ENCODE measurements at regions not wholly inside any gene's neighbourhood (a gene's known extent, or its start where the extent isn't known, plus 50 kb on each side); places are given as distances from the start of the nearest gene placed in this dataset.
A peak's percentile ranks its signal among the peaks of the same experiment; 100 is the strongest.
"Not testable (repeated sequence)": the region's sequence is repeated elsewhere in the genome, so short reads cannot be mapped to it uniquely, and the experiment has no call there.

- DNase-seq (ENCODE audit: low spot score): no peak
- ATAC-seq: peak; percentile 70
These were observed 466.6 kb upstream of the ERCC4 start for GRCh38 chr16:13453325-13453724.

- DNase-seq (ENCODE audit: low spot score) (no peak), ATAC-seq (peak; percentile 84)
These were observed 465.9 kb upstream of the ERCC4 start for GRCh38 chr16:13453938-13454553.

GRCh38 chr16:13463619-13464018 is 456.3 kb upstream of the ERCC4 start:
- DNase-seq (ENCODE audit: low spot score): peak; percentile 63
- peak; percentile 95 for ATAC-seq

- DNase-seq (ENCODE audit: low spot score): no peak
- ATAC-seq: peak; percentile 40
These were observed 448.9 kb upstream of the ERCC4 start for GRCh38 chr16:13471036-13471435.

GRCh38 chr16:13478991-13479390 is 441.0 kb upstream of the ERCC4 start:
- DNase-seq (ENCODE audit: low spot score) (no peak), ATAC-seq (no peak)

- DNase-seq (ENCODE audit: low spot score) (no peak), ATAC-seq (no peak)
These were observed 440.4 kb upstream of the ERCC4 start for GRCh38 chr16:13479549-13479948.

- DNase-seq (ENCODE audit: low spot score): no peak
- no peak for ATAC-seq
These were observed 439.2 kb upstream of the ERCC4 start for GRCh38 chr16:13480801-13481200.

- no peak for ATAC-seq
- no peak for DNase-seq (ENCODE audit: low spot score)
These were observed 436.8 kb upstream of the ERCC4 start for GRCh38 chr16:13483121-13483520.

GRCh38 chr16:13489416-13489815 is 430.5 kb upstream of the ERCC4 start:
- DNase-seq (ENCODE audit: low spot score); ATAC-seq: not testable (repeated sequence)

- no peak for DNase-seq (ENCODE audit: low spot score)
- no peak for ATAC-seq
These were observed 427.9 kb upstream of the ERCC4 start for GRCh38 chr16:13492046-13492445.

GRCh38 chr16:13503960-13504635 is 415.9 kb upstream of the ERCC4 start:
- ATAC-seq (peak; percentile 86), DNase-seq (ENCODE audit: low spot score) (peak; percentile 47)

- DNase-seq (ENCODE audit: low spot score): no peak
- ATAC-seq: peak; percentile 69
These were observed 412.4 kb upstream of the ERCC4 start for GRCh38 chr16:13507530-13507929.

- no peak for DNase-seq (ENCODE audit: low spot score)
- ATAC-seq: no peak
These were observed 409.4 kb upstream of the ERCC4 start for GRCh38 chr16:13510425-13511151.

GRCh38 chr16:13517841-13518240 is 402.1 kb upstream of the ERCC4 start:
- ATAC-seq (no peak), DNase-seq (ENCODE audit: low spot score) (no peak)

- DNase-seq (ENCODE audit: low spot score): no peak
- ATAC-seq: no peak
These were observed 400.1 kb upstream of the ERCC4 start for GRCh38 chr16:13519871-13520270.

- ATAC-seq: no peak
- no peak for DNase-seq (ENCODE audit: low spot score)
These were observed 398.6 kb upstream of the ERCC4 start for GRCh38 chr16:13521356-13521755.

GRCh38 chr16:13527332-13527731 is 392.6 kb upstream of the ERCC4 start:
- ATAC-seq: no peak
- DNase-seq (ENCODE audit: low spot score): no peak

- no peak for ATAC-seq
- no peak for DNase-seq (ENCODE audit: low spot score)
These were observed 391.3 kb upstream of the ERCC4 start for GRCh38 chr16:13528691-13529090.

- no peak for DNase-seq (ENCODE audit: low spot score)
- ATAC-seq: no peak
These were observed 390.6 kb upstream of the ERCC4 start for GRCh38 chr16:13529193-13529982.

GRCh38 chr16:13540771-13541170 is 379.2 kb upstream of the ERCC4 start:
- no peak for DNase-seq (ENCODE audit: low spot score)
- ATAC-seq: no peak

GRCh38 chr16:13542284-13542683 is 377.7 kb upstream of the ERCC4 start:
- DNase-seq (ENCODE audit: low spot score) (no peak), ATAC-seq (no peak)

Measured in left lobe of liver (tissue), 2 donors.